WTC11 (cell line): ENCODE measurements at regions not wholly inside any gene's neighbourhood (a gene's known extent, or its start where the extent isn't known, plus 50 kb on each side); places are given as distances from the start of the nearest gene placed in this dataset.

Source experiments
- ATAC-seq: fragments of 200-7000 bp; cut with Tn5 transposase; 2 replicates; pipeline ENCODE4 v1.10.0; 2021; ENCODE audit warnings: mild to moderate bottlenecking, moderate library complexity
- CTCF ChIA-PET: fragments of 300-600 bp; sonication (Branson Sonifier 250); formaldehyde crosslinking; loops from one replicate; lab custom pipeline; 2021; ENCODE audit warnings: antibody characterized with exemption; lab: Charles Lee
- POLR2A ChIA-PET: fragments of 350-600 bp; sonication (Branson Sonifier 250); formaldehyde crosslinking; loops from one replicate; lab custom pipeline; 2021; ENCODE audit warnings: antibody characterized with exemption; lab: Charles Lee
- DNase-seq: peaks from one replicate; pipeline ENCODE4 v3.0.0; 2021; ENCODE audit warnings: low spot score
- H3K27ac Mint-ChIP-seq: 2 replicates; pipeline ENCODE4 v1.8.0; 2021; ENCODE audit warnings: mixed read lengths
- H3K27me3 Mint-ChIP-seq: 2 replicates; pipeline ENCODE4 v1.8.0; 2021; ENCODE audit warnings: low read depth, mild to moderate bottlenecking, moderate library complexity, mixed read lengths
- H3K36me3 Mint-ChIP-seq: 2 replicates; pipeline ENCODE4 v1.8.0; 2021; ENCODE audit warnings: mixed read lengths
- H3K4me1 Mint-ChIP-seq: 2 replicates; pipeline ENCODE4 v1.8.0; 2022; ENCODE audit warnings: mixed read lengths
- H3K4me3 Mint-ChIP-seq: 2 replicates; pipeline ENCODE4 v1.8.0; 2021; ENCODE audit warnings: mild to moderate bottlenecking, moderate library complexity, mixed read lengths
- H3K9me3 Mint-ChIP-seq: 2 replicates; pipeline ENCODE4 v1.8.0; 2021; ENCODE audit warnings: mixed read lengths
- GTF2I ChIP-seq: fragments of 250-450 bp; sonication (Bioruptor Pico); conservative IDR thresholded peaks from 2 replicates; pipeline ENCODE4 v1.4.0; 2021; ENCODE audit warnings: mild to moderate bottlenecking
- NFE2L1 ChIP-seq: sonication (generic); formaldehyde crosslinking; IDR thresholded peaks from 2 replicates; pipeline ENCODE4 v1.8.1; 2023; ENCODE audit warnings: missing genetic modification reagents
- NR1H2 ChIP-seq: sonication (generic); formaldehyde crosslinking; IDR thresholded peaks from 2 replicates; pipeline ENCODE4 v1.9.0; 2021; ENCODE audit warnings: mild to moderate bottlenecking, moderate library complexity, missing genetic modification reagents
- TEAD1 ChIP-seq: sonication (generic); formaldehyde crosslinking; IDR thresholded peaks from 2 replicates; pipeline ENCODE4 v1.8.0; 2022; ENCODE audit warnings: mild to moderate bottlenecking, missing genetic modification reagents
- TP53 ChIP-seq: sonication (generic); formaldehyde crosslinking; IDR thresholded peaks from 2 replicates; pipeline ENCODE4 v1.8.1; 2023; ENCODE audit warnings: mild to moderate bottlenecking, missing genetic modification reagents
- ZNF263 ChIP-seq: sonication (generic); formaldehyde crosslinking; IDR thresholded peaks from 2 replicates; pipeline ENCODE4 v1.8.1; 2022; ENCODE audit warnings: low read depth, mild to moderate bottlenecking, moderate library complexity, missing genetic modification reagents
- ZNF416 ChIP-seq: fragments of 250-450 bp; sonication (Bioruptor Pico); IDR thresholded peaks from 2 replicates; pipeline ENCODE4 v1.9.0; 2021; ENCODE audit warnings: mild to moderate bottlenecking, inconsistent platforms
- TF ChIP-seq, protein P1 (sequence below): sonication (generic); formaldehyde crosslinking; IDR thresholded peaks from 2 replicates; pipeline ENCODE4 v1.8.1; 2023; ENCODE audit warnings: mild to moderate bottlenecking, missing genetic modification reagents, moderate library complexity
- TF ChIP-seq, protein P2 (sequence below): sonication (generic); formaldehyde crosslinking; IDR thresholded peaks from 2 replicates; pipeline ENCODE4 v1.8.0; 2022; ENCODE audit warnings: mild to moderate bottlenecking, missing genetic modification reagents
- TF ChIP-seq, protein P3 (sequence below): fragments of 250-450 bp; sonication (Bioruptor Pico); IDR thresholded peaks from 2 replicates; pipeline ENCODE4 v1.8.0; 2021; ENCODE audit warnings: mild to moderate bottlenecking
- TF ChIP-seq, protein P4 (sequence below): sonication (generic); formaldehyde crosslinking; IDR thresholded peaks from 2 replicates; pipeline ENCODE4 v1.8.0; 2022; ENCODE audit warnings: mild to moderate bottlenecking, missing genetic modification reagents
- TF ChIP-seq, protein P5 (sequence below): fragments of 250-450 bp; sonication (Bioruptor Pico); IDR thresholded peaks from 2 replicates; pipeline ENCODE4 v1.9.0; 2021; ENCODE audit warnings: moderate library complexity, mild to moderate bottlenecking, inconsistent platforms, borderline replicate concordance
- TF ChIP-seq, protein P6 (sequence below): sonication (generic); formaldehyde crosslinking; IDR thresholded peaks from 2 replicates; pipeline ENCODE4 v1.8.0; 2023; ENCODE audit warnings: missing genetic modification reagents

DNA sequence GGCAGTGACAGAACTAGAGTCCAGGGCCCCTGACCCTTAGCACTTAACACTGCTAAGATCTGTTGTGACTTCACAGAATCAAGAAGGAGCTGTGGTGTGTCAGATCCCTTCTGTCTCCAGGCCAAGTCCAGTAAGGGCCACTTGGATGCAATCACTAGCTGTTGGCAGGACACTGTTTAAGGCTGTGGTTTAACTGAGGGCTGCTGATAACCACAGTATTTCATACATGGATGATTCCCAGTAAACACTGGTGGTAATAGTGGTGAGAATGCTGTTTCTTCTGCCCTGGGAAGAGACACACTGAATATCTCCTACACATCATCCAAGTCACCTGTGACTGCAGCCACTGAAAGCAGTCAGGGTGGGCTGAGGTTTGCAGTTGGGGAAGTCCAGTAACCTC, 77.7 kb upstream of the FBXO11 start (continued):
- no peak for TF ChIP-seq ZNF416 (CRISPR knock-in tag)
- TF ChIP-seq, protein P1, sequence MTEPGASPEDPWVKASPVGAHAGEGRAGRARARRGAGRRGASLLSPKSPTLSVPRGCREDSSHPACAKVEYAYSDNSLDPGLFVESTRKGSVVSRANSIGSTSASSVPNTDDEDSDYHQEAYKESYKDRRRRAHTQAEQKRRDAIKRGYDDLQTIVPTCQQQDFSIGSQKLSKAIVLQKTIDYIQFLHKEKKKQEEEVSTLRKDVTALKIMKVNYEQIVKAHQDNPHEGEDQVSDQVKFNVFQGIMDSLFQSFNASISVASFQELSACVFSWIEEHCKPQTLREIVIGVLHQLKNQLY = no peak
- TF ChIP-seq, all 79 proteins: peak for 0

DNA sequence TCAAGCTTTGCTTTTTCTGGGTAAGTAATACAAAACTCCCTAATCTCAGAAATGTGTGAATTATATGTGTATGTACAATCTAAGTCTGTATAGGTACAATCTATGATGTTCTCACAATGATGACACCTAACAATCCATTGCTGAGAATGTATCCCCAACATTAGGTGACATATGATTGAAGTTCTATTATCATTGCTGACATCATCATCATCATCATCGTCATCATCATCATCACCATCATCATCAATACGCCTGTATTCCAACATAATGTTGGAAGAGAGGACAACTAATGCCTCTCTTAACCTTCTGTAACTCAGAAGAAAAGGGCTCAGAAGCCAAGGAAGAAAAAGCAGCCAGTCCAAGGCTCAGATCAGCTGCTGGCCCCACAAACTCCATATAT, 84.2 kb upstream of the FBXO11 start:
- no peak for DNase-seq
- H3K27ac Mint-ChIP-seq = no peak overlapping the region
- TF ChIP-seq GTF2I (CRISPR knock-in tag) (no peak), ZNF263 (CRISPR knock-in tag) (no peak)
- TF ChIP-seq, all 79 proteins: peak for 0
- Mint-ChIP-seq H3K9me3 (no peaks in the 10 kb centered on the region), H3K36me3 (no peaks in the 10 kb centered on the region), H3K4me1 (no peaks in the 10 kb centered on the region), H3K4me3 (no peak overlapping the region), H3K27me3 (peaks cover 4% of the 10 kb centered on the region; the same call in 1 of the 2 replicates)
- no peak for ATAC-seq
- ChIA-PET CTCF (interaction anchor here (1.8 kb wide), 1 partner anchor 26 kb away, joined by 3 read pairs; no protein-coding TSS in a partner anchor), POLR2A (no interaction called here)

DNA sequence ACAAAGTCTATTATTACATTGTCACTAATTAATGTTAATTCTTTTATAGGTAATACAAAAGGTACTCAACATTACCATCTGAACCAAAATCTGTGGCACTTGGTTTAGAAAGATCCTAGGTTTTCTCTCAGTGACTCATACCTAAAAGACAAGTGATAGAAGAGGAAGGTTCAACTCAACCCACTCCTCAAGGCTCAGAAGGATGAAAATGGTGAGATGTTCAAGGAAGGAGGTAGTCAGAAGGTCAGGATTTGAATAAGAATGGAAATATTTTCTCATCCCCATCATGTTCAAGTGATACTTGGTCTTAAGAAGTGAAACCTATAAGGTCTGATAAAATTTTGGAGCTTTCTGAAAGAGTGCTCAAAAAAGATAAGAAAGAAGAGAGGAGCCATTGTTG, 86.4 kb upstream of the FBXO11 start:
- ChIA-PET POLR2A (no interaction called here), CTCF (no interaction called here)
- Mint-ChIP-seq H3K4me3 (no peak overlapping the region), H3K27ac (no peak overlapping the region), H3K36me3 (no peaks in the 10 kb centered on the region), H3K9me3 (no peaks in the 10 kb centered on the region), H3K27me3 (peaks cover 4% of the 10 kb centered on the region; the same call in 1 of the 2 replicates), H3K4me1 (no peaks in the 10 kb centered on the region)
- no peak for TF ChIP-seq NR1H2 (CRISPR knock-in tag)
- TF ChIP-seq, protein P2, sequence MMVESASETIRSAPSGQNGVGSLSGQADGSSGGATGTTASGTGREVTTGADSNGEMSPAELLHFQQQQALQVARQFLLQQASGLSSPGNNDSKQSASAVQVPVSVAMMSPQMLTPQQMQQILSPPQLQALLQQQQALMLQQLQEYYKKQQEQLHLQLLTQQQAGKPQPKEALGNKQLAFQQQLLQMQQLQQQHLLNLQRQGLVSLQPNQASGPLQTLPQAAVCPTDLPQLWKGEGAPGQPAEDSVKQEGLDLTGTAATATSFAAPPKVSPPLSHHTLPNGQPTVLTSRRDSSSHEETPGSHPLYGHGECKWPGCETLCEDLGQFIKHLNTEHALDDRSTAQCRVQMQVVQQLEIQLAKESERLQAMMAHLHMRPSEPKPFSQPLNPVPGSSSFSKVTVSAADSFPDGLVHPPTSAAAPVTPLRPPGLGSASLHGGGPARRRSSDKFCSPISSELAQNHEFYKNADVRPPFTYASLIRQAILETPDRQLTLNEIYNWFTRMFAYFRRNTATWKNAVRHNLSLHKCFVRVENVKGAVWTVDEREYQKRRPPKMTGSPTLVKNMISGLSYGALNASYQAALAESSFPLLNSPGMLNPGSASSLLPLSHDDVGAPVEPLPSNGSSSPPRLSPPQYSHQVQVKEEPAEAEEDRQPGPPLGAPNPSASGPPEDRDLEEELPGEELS (CRISPR knock-in tag) = no peak
- TF ChIP-seq, protein P3, sequence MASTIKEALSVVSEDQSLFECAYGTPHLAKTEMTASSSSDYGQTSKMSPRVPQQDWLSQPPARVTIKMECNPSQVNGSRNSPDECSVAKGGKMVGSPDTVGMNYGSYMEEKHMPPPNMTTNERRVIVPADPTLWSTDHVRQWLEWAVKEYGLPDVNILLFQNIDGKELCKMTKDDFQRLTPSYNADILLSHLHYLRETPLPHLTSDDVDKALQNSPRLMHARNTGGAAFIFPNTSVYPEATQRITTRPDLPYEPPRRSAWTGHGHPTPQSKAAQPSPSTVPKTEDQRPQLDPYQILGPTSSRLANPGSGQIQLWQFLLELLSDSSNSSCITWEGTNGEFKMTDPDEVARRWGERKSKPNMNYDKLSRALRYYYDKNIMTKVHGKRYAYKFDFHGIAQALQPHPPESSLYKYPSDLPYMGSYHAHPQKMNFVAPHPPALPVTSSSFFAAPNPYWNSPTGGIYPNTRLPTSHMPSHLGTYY (CRISPR knock-in tag) = no peak
- TF ChIP-seq, protein P4, sequence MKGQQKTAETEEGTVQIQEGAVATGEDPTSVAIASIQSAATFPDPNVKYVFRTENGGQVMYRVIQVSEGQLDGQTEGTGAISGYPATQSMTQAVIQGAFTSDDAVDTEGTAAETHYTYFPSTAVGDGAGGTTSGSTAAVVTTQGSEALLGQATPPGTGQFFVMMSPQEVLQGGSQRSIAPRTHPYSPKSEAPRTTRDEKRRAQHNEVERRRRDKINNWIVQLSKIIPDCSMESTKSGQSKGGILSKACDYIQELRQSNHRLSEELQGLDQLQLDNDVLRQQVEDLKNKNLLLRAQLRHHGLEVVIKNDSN (CRISPR knock-in tag) = no peak
- TF ChIP-seq, protein P5, sequence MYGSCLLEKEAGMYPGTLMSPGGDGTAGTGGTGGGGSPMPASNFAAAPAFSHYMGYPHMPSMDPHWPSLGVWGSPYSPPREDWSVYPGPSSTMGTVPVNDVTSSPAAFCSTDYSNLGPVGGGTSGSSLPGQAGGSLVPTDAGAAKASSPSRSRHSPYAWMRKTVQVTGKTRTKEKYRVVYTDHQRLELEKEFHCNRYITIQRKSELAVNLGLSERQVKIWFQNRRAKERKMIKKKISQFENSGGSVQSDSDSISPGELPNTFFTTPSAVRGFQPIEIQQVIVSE (CRISPR knock-in tag) = no peak
- TF ChIP-seq, protein P6, sequence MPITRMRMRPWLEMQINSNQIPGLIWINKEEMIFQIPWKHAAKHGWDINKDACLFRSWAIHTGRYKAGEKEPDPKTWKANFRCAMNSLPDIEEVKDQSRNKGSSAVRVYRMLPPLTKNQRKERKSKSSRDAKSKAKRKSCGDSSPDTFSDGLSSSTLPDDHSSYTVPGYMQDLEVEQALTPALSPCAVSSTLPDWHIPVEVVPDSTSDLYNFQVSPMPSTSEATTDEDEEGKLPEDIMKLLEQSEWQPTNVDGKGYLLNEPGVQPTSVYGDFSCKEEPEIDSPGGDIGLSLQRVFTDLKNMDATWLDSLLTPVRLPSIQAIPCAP = no peak
- no peak for TF ChIP-seq TP53 (CRISPR knock-in tag)
- DNase-seq (no peak), ATAC-seq (no peak)

DNA sequence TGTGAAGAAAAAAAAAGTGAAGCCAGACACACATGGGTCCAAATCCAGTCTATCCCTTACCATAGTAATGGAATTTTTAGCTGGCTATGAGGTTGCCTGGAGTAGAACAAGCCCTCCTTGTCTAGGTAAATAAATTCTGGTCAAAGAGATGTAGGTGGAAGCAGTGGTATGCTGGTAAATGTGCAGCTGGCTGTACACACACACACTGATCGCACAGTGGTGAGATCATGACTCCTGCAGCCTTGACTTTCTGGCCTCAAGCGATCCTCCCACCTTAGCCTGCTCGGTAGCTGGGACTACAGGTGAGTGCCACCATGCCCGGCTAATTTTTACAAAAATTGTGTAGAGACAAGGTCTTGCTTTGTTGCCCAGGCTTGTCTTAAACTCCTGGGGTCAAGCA, 90.5 kb upstream of the FBXO11 start:
- no peaks in the 10 kb centered on the region for H3K9me3 Mint-ChIP-seq
- H3K27me3 Mint-ChIP-seq = no peaks in the 10 kb centered on the region
- H3K4me1 Mint-ChIP-seq = no peaks in the 10 kb centered on the region
- no peak overlapping the region for H3K4me3 Mint-ChIP-seq
- ATAC-seq (no peak), DNase-seq (no peak)
- POLR2A ChIA-PET = no interaction called here
- H3K27ac Mint-ChIP-seq = no peak overlapping the region
- CTCF ChIA-PET = no interaction called here
- TF ChIP-seq TEAD1 (CRISPR knock-in tag) = no peak
- no peak for TF ChIP-seq NFE2L1 (CRISPR knock-in tag)
- no peak for TF ChIP-seq TP53 (CRISPR knock-in tag)
- H3K36me3 Mint-ChIP-seq = no peaks in the 10 kb centered on the region
